Kidney (tissue), 13 donors: ENCODE measurements at regions not wholly inside any gene's neighbourhood (a gene's known extent, or its start where the extent isn't known, plus 50 kb on each side); places are given as distances from the start of the nearest gene placed in this dataset.
A peak's percentile ranks its signal among the peaks of the same experiment; 100 is the strongest.

Source experiments
- DNase-seq, 5 donors: peaks; one replicate each; pipeline ENCODE4 v3.0.0-alpha.2; 2013 to 2020
- FAIRE-seq: peaks from 2 replicates; lab custom pipeline; 2012; peaks lifted over from hg19 to GRCh38; lab: Jason Lieb, UNC
- H3K27ac ChIP-seq, 2 donors: one replicate each; pipeline ENCODE4 v1.7.0; 2013; ENCODE audit warnings: low read depth in 2 of 2, low read length in 2 of 2, inconsistent platforms in 1 of 2
- H3K27me3 ChIP-seq: one replicate; pipeline ENCODE4 v1.7.1; 2013; ENCODE audit warnings: low read length, inconsistent platforms; ENCODE audit not compliant: control insufficient read depth, insufficient read depth
- H3K36me3 ChIP-seq, 3 donors: one replicate each; pipeline versions ENCODE4 v1.7.0 to v1.7.1; 2013; ENCODE audit warnings: low read length in 3 of 3, control low read depth in 1 of 3, inconsistent platforms in 1 of 3; ENCODE audit not compliant: insufficient read depth in 3 of 3, control insufficient read depth in 2 of 3
- H3K4me1 ChIP-seq, 3 donors: one replicate each; pipeline versions ENCODE4 v1.7.0 to v1.7.1; 2013; ENCODE audit warnings: low read length in 3 of 3, inconsistent platforms in 1 of 3, low read depth in 1 of 3; ENCODE audit not compliant: control insufficient read depth in 2 of 3, insufficient read depth in 2 of 3
- H3K4me3 ChIP-seq, 3 donors: one replicate each; pipeline versions ENCODE4 v1.7.0 to v1.8.1; 2013; ENCODE audit warnings: low read length in 3 of 3, control low read depth in 1 of 3, inconsistent platforms in 1 of 3
- H3K9ac ChIP-seq, 3 donors: one replicate each; pipeline versions ENCODE4 v1.7.0 to v1.7.1; 2013; ENCODE audit warnings: low read length in 3 of 3, control low read depth in 1 of 3, inconsistent platforms in 1 of 3
- H3K9me3 ChIP-seq, 3 donors: one replicate each; pipeline versions ENCODE4 v1.7.0 to v1.7.1; 2013; ENCODE audit warnings: low read length in 3 of 3, control low read depth in 1 of 3, inconsistent platforms in 1 of 3; ENCODE audit not compliant: control insufficient read depth in 2 of 3, insufficient read depth in 1 of 3
- intact Hi-C: fragments of 100-400 bp; cut with DNase I; formaldehyde crosslinking; loops from one replicate; pipeline ENCODE4 v1.11.1; 2022
- TF ChIP-seq, protein P1 (sequence below): IDR thresholded peaks from 3 replicates; pipeline ENCODE4 v1.5.1; 2012; ENCODE audit warnings: mild to moderate bottlenecking, moderate library complexity, borderline replicate concordance; ENCODE audit not compliant: insufficient read depth; ENCODE audit errors: extremely low read depth
- donor health status: control.
- donor health status: control.
- donor health status: control.
- donor health status: control.
- donor health status: control.
- donor health status: DM: yes; HTN: yes; CAD: no.
- donor health status: Normal renal cell carcinoma (clear cell type).

DNA sequence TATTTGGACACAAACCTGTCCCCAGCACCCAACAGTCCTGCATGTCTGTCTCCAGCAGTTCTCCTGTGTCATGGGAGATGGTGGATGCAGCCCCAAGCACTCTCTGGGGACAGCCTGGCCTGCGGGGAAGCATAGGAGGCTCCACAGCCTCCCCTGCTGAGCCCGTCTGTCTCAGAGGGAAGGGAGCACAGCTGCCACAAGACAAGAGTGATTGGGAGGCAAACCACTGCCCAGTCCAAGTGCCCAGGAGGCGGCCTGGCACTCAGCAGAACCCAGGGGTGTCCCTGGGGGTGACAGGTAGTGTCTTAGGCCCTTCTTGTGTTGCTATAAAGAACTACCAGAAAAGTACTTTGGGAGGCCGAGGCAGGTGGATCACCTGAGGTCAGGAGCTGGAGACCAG is 211.2 kb upstream of the MYT1L start:
- Histone ChIP-seq H3K27ac (no peak overlapping the region), H3K9ac (no peak overlapping the region), H3K4me3 (no peak overlapping the region), H3K4me1 (peaks cover 0 to 2% (median 0%) of the 10 kb centered on the region in 3 donors), H3K27me3 (no peaks in the 10 kb centered on the region), H3K9me3 (no peaks in the 10 kb centered on the region), H3K36me3 (no peaks in the 10 kb centered on the region)
- TF ChIP-seq, protein P1, sequence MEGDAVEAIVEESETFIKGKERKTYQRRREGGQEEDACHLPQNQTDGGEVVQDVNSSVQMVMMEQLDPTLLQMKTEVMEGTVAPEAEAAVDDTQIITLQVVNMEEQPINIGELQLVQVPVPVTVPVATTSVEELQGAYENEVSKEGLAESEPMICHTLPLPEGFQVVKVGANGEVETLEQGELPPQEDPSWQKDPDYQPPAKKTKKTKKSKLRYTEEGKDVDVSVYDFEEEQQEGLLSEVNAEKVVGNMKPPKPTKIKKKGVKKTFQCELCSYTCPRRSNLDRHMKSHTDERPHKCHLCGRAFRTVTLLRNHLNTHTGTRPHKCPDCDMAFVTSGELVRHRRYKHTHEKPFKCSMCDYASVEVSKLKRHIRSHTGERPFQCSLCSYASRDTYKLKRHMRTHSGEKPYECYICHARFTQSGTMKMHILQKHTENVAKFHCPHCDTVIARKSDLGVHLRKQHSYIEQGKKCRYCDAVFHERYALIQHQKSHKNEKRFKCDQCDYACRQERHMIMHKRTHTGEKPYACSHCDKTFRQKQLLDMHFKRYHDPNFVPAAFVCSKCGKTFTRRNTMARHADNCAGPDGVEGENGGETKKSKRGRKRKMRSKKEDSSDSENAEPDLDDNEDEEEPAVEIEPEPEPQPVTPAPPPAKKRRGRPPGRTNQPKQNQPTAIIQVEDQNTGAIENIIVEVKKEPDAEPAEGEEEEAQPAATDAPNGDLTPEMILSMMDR: no peak
- intact Hi-C loops: no loop called here
- peak in 1 of 5 donors; percentile 35 for DNase-seq
- FAIRE-seq: no peak

DNA sequence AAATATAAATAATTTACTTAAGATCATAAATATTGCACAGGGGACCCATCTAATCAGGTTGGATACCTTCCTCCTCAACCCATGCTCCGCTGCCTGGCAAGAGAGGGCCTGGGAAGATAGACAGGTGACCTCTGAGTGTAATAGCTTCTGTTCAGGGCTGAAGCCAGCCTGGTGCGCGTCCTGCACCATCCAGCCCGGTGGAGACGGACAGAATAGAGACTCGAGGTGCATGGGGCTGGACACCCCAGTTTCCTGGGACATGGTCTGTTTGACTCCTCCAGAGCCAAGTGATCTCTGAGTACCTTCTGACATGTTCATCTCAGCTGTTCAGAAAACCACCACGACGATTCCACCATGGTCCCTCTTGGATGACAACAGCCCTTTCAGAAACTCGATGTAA is 209.3 kb upstream of the MYT1L start:
- Histone ChIP-seq H3K27me3 (no peaks in the 10 kb centered on the region), H3K9ac (no peak overlapping the region), H3K4me3 (no peak overlapping the region), H3K9me3 (no peaks in the 10 kb centered on the region), H3K36me3 (no peaks in the 10 kb centered on the region), H3K4me1 (peaks cover 0 to 1% (median 0%) of the 10 kb centered on the region in 3 donors), H3K27ac (no peak overlapping the region)
- DNase-seq: peak in 1 of 5 donors; percentile 46
- no peak for FAIRE-seq
- TF ChIP-seq, protein P1: no peak
- intact Hi-C loops: no loop called here

DNA sequence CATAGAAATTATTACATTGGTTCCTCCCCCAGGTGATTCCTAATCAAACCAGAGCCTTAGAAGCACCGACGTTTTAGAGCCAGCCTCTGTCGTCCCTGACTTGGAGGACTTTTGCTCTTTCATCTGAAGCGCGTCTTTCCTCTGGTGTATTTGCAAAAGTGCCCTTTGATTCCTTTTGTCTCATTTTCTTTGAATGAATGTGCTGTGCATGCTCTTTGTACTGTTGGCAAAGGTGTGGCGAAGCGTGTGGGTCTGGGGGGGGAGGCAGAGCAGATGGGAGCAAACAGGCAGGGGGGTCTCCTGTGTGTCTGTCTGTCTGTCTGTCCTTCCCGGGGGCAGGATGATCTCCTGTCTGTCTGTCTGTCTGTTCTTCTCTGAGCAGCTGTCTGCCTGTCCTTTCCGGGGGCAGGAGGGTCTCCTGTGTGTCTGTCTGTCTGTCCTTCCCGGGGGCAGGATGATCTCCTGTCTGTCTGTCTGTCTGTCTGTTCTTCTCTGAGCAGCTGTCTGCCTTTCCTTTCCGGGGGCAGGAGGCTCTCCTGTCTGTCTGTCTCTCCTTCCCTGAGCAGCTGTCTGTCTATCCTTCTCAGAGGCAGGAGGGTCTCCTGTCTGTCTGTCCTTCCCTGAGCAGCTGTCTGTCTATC is 205.5 kb upstream of the MYT1L start:
- H3K36me3 ChIP-seq: no peaks in the 10 kb centered on the region
- no peak overlapping the region for H3K4me3 ChIP-seq
- H3K9ac ChIP-seq: no peak overlapping the region
- H3K4me1 ChIP-seq: no peaks in the 10 kb centered on the region
- intact Hi-C loops: no loop called here
- TF ChIP-seq, protein P1: no peak
- peak in 2 of 5 donors; percentile 21 to 40 for DNase-seq
- no peak overlapping the region for H3K27ac ChIP-seq
- FAIRE-seq: no peak
- no peaks in the 10 kb centered on the region for H3K9me3 ChIP-seq
- no peaks in the 10 kb centered on the region for H3K27me3 ChIP-seq

DNA sequence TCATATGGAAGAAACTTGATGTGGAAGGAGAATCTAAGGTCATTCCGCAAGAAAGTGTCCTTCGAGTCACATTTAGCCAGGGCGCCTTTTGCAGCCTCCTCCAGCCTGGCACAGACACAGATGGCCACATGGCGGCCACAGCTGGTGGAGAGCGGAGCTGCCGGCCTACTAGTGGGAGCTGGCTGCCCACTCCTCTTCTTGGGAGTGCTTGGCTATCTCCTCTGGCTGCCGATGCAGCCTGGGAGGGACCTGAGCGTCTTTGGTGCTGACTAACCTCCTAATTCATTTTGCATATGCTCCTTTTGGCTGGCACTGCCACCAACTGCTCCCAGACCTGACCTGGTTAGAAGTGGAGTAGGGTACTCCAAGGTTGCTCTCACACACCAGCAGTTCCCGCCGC is 199.3 kb upstream of the MYT1L start:
- DNase-seq (peak in 1 of 5 donors; percentile 16), FAIRE-seq (no peak)
- Histone ChIP-seq H3K9ac (no peak overlapping the region), H3K27me3 (no peaks in the 10 kb centered on the region), H3K27ac (no peak overlapping the region), H3K4me3 (no peak overlapping the region), H3K9me3 (no peaks in the 10 kb centered on the region), H3K4me1 (peaks cover 0 to 4% (median 0%) of the 10 kb centered on the region in 3 donors), H3K36me3 (no peaks in the 10 kb centered on the region)
- TF ChIP-seq, protein P1: no peak
- intact Hi-C loops: no loop called here
